NCI-H446 (cell line): ENCODE measurements at regions not wholly inside any gene's neighbourhood (a gene's known extent, or its start where the extent isn't known, plus 50 kb on each side); places are given as distances from the start of the nearest gene placed in this dataset.
A peak's percentile ranks its signal among the peaks of the same experiment; 100 is the strongest.
"Not testable (repeated sequence)": the region's sequence is repeated elsewhere in the genome, so short reads cannot be mapped to it uniquely, and the experiment has no call there.

Experiments used
- DNase-seq, 2 experiments: peaks; one replicate each; lab custom pipeline; 2025; lab: John Stamatoyannopoulos, UW

- DNase-seq: no peak
Observed at GRCh38 chr7:94104301-94104700, 100.1 kb upstream of the BET1 start.

GRCh38 chr7:94109556-94109955 is 105.4 kb upstream of the BET1 start:
- DNase-seq: no peak

GRCh38 chr7:94111009-94111408 is 106.9 kb upstream of the BET1 start:
- DNase-seq: no peak

GRCh38 chr7:94115316-94115715 is 111.2 kb upstream of the BET1 start:
- no peak for DNase-seq

GRCh38 chr7:94123136-94123535 is 119.0 kb upstream of the BET1 start:
- DNase-seq: no peak

- DNase-seq: no peak
Observed at GRCh38 chr7:94127026-94127425, 122.9 kb upstream of the BET1 start.

- no peak for DNase-seq
Observed at GRCh38 chr7:94128072-94128471, 123.9 kb upstream of the BET1 start.

- peak in 1 of 2 experiments; percentile 28 for DNase-seq
Observed at GRCh38 chr7:94129443-94130140, 125.4 kb upstream of the BET1 start.

GRCh38 chr7:94130716-94131115 is 126.6 kb upstream of the BET1 start:
- DNase-seq: no peak

GRCh38 chr7:94133460-94133859 is 129.3 kb upstream of the BET1 start:
- no peak for DNase-seq

- DNase-seq: no peak
Observed at GRCh38 chr7:94135180-94135579, 131.0 kb upstream of the BET1 start.

- DNase-seq: no peak
Observed at GRCh38 chr7:94142281-94142680, 138.1 kb upstream of the BET1 start.

- DNase-seq: no peak
Observed at GRCh38 chr7:94145602-94146001, 141.4 kb upstream of the BET1 start.

- DNase-seq: no peak
Observed at GRCh38 chr7:94146408-94146807, 142.3 kb upstream of the BET1 start.

- DNase-seq: no peak
Observed at GRCh38 chr7:94149789-94150545, 145.8 kb upstream of the BET1 start.

- DNase-seq: no peak
Observed at GRCh38 chr7:94154182-94154581, 150.0 kb upstream of the BET1 start.

- no peak for DNase-seq
Observed at GRCh38 chr7:94154858-94155257, 150.7 kb upstream of the BET1 start.

- not testable (repeated sequence) for DNase-seq
Observed at GRCh38 chr7:94157659-94158306, 153.6 kb upstream of the BET1 start.

GRCh38 chr7:94160719-94161435 is 156.7 kb upstream of the BET1 start:
- no peak for DNase-seq

GRCh38 chr7:94161476-94161875 is 157.3 kb upstream of the BET1 start:
- no peak for DNase-seq

- no peak for DNase-seq
Observed at GRCh38 chr7:94169682-94170081, 165.5 kb upstream of the BET1 start.

GRCh38 chr7:94170836-94171235 is 166.7 kb upstream of the BET1 start:
- no peak for DNase-seq
